Testis (tissue), 2 donors: ENCODE measurements at regions not wholly inside any gene's neighbourhood (a gene's known extent, or its start where the extent isn't known, plus 50 kb on each side); places are given as distances from the start of the nearest gene placed in this dataset.

ENCODE experiments used
- DNase-seq: peaks from one replicate; pipeline ENCODE4 v3.0.0-alpha.2; 2019
- H3K27ac ChIP-seq, 2 donors: fragments of 200-600 bp; sonication (generic); one replicate each; pipeline ENCODE4 v1.5.1; 2019
- H3K27me3 ChIP-seq: fragments of 200-600 bp; sonication (generic); one replicate; pipeline ENCODE4 v1.5.1; 2019
- H3K36me3 ChIP-seq: fragments of 200-600 bp; sonication (generic); one replicate; pipeline ENCODE4 v1.5.1; 2017; ENCODE audit warnings: low read depth; ENCODE audit errors: missing control alignments
- H3K4me1 ChIP-seq: fragments of 200-600 bp; sonication (generic); one replicate; pipeline ENCODE4 v1.5.1; 2019
- H3K4me3 ChIP-seq, 2 donors: fragments of 200-600 bp; sonication (generic); one replicate each; pipeline ENCODE4 v1.5.1; 2017 to 2019
- H3K9me3 ChIP-seq: fragments of 200-600 bp; sonication (generic); one replicate; pipeline ENCODE4 v1.5.1; 2017
- POLR2A ChIP-seq: fragments of 450-650 bp; IDR thresholded peaks from one replicate; pipeline ENCODE4 v1.6.1; 2017; ENCODE audit warnings: antibody characterized with exemption, mild to moderate bottlenecking, moderate library complexity
- WGBS, 2 donors: methylation state at CpG; one replicate each; pipeline ENCODE4 v1.1.5; 2018; 5-methylcytosine and 5-hydroxymethylcytosine counted together
- intact Hi-C: fragments of 100-400 bp; cut with DNase I; formaldehyde crosslinking; loops from one replicate; pipeline ENCODE4 v1.15.1; 2023; ENCODE audit warnings: low total_unique reads
- TF ChIP-seq, protein P1 (sequence below), 3 experiments: fragments of 450-650 bp in 2 of 3; fragments of 200-600 bp in 1 of 3; sonication (generic) in 1 of 3; IDR thresholded peaks; one replicate each; pipeline ENCODE4 v1.5.1; 2016 to 2019; ENCODE audit warnings: antibody characterized with exemption in 3 of 3, mild to moderate bottlenecking in 2 of 3, moderate library complexity in 1 of 3

DNA sequence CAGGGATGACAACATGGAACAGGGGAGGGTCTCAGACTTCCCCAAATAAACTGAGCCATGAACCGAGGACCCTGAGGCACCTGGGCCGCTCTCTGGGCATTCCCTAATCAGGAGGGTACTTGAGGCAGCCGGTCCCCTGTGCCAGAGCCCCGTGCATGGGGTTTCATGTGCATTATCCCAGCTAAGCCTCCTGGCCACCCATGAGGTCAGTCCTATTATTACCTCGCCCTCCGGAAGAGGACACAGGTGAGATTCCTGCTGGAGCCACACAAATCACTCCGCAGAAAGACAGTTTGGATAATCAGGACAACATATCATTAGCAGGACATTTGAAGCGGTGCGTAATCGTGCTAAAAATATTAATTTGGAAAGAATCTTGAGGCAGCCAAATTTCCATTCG, 274.0 kb downstream of the PARN start:
- Histone ChIP-seq H3K27ac (no peak overlapping the region), H3K36me3 (no peaks in the 10 kb centered on the region), H3K9me3 (no peaks in the 10 kb centered on the region), H3K27me3 (no peaks in the 10 kb centered on the region), H3K4me3 (no peak overlapping the region), H3K4me1 (peaks cover 6% of the 10 kb centered on the region)
- 86 to 87% methylated on average over 11 of the region's 11 CpGs for WGBS, 2 donors
- intact Hi-C loops: no loop called here
- no peak for DNase-seq
- TF ChIP-seq, protein P1, sequence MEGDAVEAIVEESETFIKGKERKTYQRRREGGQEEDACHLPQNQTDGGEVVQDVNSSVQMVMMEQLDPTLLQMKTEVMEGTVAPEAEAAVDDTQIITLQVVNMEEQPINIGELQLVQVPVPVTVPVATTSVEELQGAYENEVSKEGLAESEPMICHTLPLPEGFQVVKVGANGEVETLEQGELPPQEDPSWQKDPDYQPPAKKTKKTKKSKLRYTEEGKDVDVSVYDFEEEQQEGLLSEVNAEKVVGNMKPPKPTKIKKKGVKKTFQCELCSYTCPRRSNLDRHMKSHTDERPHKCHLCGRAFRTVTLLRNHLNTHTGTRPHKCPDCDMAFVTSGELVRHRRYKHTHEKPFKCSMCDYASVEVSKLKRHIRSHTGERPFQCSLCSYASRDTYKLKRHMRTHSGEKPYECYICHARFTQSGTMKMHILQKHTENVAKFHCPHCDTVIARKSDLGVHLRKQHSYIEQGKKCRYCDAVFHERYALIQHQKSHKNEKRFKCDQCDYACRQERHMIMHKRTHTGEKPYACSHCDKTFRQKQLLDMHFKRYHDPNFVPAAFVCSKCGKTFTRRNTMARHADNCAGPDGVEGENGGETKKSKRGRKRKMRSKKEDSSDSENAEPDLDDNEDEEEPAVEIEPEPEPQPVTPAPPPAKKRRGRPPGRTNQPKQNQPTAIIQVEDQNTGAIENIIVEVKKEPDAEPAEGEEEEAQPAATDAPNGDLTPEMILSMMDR (IDR thresholded peaks at IDR 0.05): no peak
- TF ChIP-seq POLR2A: no peak

DNA sequence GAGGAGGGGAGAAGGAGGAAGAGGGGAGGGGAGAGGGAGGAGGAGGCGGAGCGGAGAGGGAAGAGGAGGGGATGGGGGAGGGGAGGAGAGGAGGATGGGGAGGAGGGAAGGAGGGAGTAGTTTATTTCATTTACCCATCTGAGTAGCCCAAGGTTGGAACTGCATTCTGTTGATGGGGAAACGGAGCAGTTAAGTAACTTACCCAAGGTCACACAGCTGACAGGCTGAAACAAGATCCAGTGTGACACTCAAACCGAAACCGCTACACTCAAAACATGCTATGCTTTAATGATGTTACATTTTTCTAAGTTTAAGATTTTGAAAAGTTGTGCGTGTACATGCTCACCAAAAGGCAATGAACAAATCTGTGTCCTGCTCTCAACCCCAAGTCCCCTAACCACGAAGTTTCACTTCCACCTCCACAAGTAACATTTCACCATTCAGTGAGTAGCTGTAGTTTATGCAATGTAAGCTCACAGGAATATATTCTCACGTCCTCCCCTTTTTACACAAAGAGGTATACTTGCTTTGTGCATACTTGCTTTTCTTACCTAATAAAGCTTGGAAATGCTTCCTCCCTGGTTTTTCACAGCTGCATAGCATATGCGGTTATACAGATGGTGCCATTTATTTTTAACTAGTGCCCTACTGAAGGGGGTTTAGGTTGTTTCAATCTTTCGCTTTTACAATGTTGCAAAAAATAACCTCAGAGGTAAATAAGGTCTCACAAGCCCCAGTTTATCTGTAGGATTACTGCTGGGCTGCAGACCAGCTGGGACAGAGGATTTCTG, 275.3 kb downstream of the PARN start:
- intact Hi-C loops: no loop called here
- H3K27ac ChIP-seq: peak overlapping the region in 1 of 2 donors; percentile 14
- peak; percentile 17 for DNase-seq
- no peak overlapping the region for H3K4me3 ChIP-seq
- peaks cover 6% of the 10 kb centered on the region for H3K4me1 ChIP-seq
- TF ChIP-seq, protein P1 (IDR thresholded peaks at IDR 0.05): no peak
- no peak for TF ChIP-seq POLR2A
- no peaks in the 10 kb centered on the region for H3K9me3 ChIP-seq
- no peaks in the 10 kb centered on the region for H3K27me3 ChIP-seq
- no peaks in the 10 kb centered on the region for H3K36me3 ChIP-seq
- 20 to 21% methylated on average over 10 of the region's 10 CpGs for WGBS, 2 donors

- Histone ChIP-seq H3K9me3 (no peaks in the 10 kb centered on the region), H3K27me3 (no peaks in the 10 kb centered on the region), H3K36me3 (no peaks in the 10 kb centered on the region), H3K4me3 (no peak overlapping the region), H3K4me1 (peaks cover 6% of the 10 kb centered on the region), H3K27ac (no peak overlapping the region)
- no peak for DNase-seq
- intact Hi-C loops: no loop called here
- no peak for TF ChIP-seq POLR2A
- TF ChIP-seq, protein P1 (IDR thresholded peaks at IDR 0.05): no peak
- WGBS, 2 donors: 88 to 93% methylated on average over 6 of the region's 6 CpGs
Observed at GRCh38 chr16:14353340-14353739, 276.7 kb downstream of the PARN start.

- Histone ChIP-seq H3K4me1 (peaks cover 6% of the 10 kb centered on the region), H3K27me3 (no peaks in the 10 kb centered on the region), H3K36me3 (no peaks in the 10 kb centered on the region), H3K27ac (no peak overlapping the region), H3K9me3 (no peaks in the 10 kb centered on the region), H3K4me3 (no peak overlapping the region)
- no peak for DNase-seq
- 82 to 88% methylated on average over 6 of the region's 6 CpGs for WGBS, 2 donors
- no peak for TF ChIP-seq POLR2A
- TF ChIP-seq, protein P1 (IDR thresholded peaks at IDR 0.05): no peak
- intact Hi-C loops: no loop called here
Observed at GRCh38 chr16:14351647-14352046, 278.4 kb downstream of the PARN start.

GRCh38 chr16:14350626-14351025, 279.4 kb downstream of the PARN start:
- H3K27me3 ChIP-seq: no peaks in the 10 kb centered on the region
- peaks cover 6% of the 10 kb centered on the region for H3K4me1 ChIP-seq
- H3K4me3 ChIP-seq: no peak overlapping the region
- no peaks in the 10 kb centered on the region for H3K36me3 ChIP-seq
- no peak for TF ChIP-seq POLR2A
- H3K9me3 ChIP-seq: no peaks in the 10 kb centered on the region
- H3K27ac ChIP-seq: no peak overlapping the region
- no peak for DNase-seq
- intact Hi-C loops: no loop called here
- 53 to 68% methylated on average over 8 of the region's 8 CpGs for WGBS, 2 donors
